ENCODE measurements at regions not wholly inside any gene's neighbourhood (a gene's known extent, or its start where the extent isn't known, plus 50 kb on each side); places are given as distances from the start of the nearest gene placed in this dataset.

- TF ChIP-seq CTCF (IDR thresholded peaks at IDR 0.05) (no peak), EZH2 (IDR thresholded peaks at IDR 0.05) (no peak)
Measured at GRCh38 chr3:196138482-196139254, 56.8 kb upstream of the TFRC start.
